GM18907 (cell line): ENCODE measurements at regions not wholly inside any gene's neighbourhood (a gene's known extent, or its start where the extent isn't known, plus 50 kb on each side); places are given as distances from the start of the nearest gene placed in this dataset.
"Not testable (repeated sequence)": the region's sequence is repeated elsewhere in the genome, so short reads cannot be mapped to it uniquely, and the experiment has no call there.

Experiments
- ATAC-seq: cut with Tn5 transposase; IDR thresholded peaks from one replicate; pipeline ENCODE4 v1.9.1; 2021; ENCODE audit warnings: mild to moderate bottlenecking, moderate library complexity; ENCODE audit not compliant: unreplicated experiment

- no peak for ATAC-seq
Measured at GRCh38 chr3:27661797-27662196, 60.3 kb downstream of the EOMES start.

- ATAC-seq: peak; percentile 88
Measured at GRCh38 chr3:27659279-27660021, 62.7 kb downstream of the EOMES start.

GRCh38 chr3:27658741-27659140 is 63.4 kb downstream of the EOMES start:
- ATAC-seq: no peak

DNA sequence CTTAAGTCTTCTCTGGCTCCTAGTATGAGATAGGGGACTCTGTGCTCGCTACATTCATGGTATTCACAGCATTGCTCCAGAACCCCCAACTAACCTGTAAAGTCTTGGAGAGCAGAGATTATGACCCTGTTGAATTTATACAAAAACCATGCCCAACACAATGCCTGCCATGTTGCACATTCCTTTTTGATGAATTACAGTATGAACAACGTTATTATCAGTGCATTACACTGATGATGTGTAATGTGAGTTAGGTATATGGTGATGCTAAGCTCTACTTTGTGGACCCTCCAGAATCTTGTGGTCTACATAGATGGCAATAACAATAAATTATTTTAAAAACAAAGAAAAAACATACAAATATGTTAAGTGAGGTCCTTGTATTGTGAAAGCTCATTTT is 64.3 kb downstream of the EOMES start:
- no peak for ATAC-seq

- ATAC-seq: no peak
Measured at GRCh38 chr3:27657404-27657803, 64.7 kb downstream of the EOMES start.

- ATAC-seq: no peak
Measured at GRCh38 chr3:27656790-27657189, 65.3 kb downstream of the EOMES start.

GRCh38 chr3:27655547-27655946 is 66.6 kb downstream of the EOMES start:
- no peak for ATAC-seq

GRCh38 chr3:27653803-27654558 is 68.1 kb downstream of the EOMES start:
- no peak for ATAC-seq

- ATAC-seq: no peak
Measured at GRCh38 chr3:27649277-27649676, 72.8 kb downstream of the EOMES start.

GRCh38 chr3:27646896-27647295 is 75.2 kb downstream of the EOMES start:
- no peak for ATAC-seq

- ATAC-seq: no peak
Measured at GRCh38 chr3:27644941-27645340, 77.2 kb downstream of the EOMES start.

DNA sequence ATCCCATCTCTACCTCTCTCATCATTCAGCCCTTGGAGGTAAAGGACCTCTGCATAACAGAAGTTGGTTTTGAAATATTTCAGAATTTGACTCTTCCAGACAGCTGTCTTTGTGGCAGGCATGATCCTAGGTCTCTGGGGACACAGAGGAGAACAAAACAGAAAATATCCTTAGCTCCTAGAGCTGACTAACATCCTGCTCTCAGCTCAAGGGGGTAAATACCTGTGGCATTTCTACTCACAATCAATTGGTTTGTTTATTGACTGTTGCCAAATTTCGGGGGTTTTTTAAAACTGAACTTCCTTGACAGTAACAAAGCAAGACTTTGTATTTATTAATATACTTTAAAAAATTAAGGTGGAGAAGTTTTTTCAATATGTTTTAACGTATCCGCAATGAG is 78.8 kb downstream of the EOMES start:
- ATAC-seq: no peak

DNA sequence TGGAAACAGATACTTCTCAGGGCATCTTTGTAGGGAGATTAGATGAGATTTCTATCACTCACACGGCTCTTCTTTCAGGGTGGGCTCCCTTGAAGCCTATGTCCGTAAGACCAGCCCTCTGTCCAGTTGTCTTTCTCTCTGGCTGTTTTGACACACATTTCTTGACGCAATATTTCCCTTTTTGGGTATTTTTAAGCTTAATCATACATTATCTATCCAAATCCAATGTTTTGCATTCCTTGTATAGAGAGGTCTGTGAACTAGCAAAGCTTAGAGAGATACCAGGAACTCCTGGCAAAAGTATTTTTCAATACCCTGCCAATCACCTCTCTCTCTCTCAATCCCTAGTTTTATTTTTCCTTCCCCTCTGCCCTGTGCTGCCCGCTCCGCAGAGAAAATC is 79.3 kb downstream of the EOMES start:
- ATAC-seq: no peak

DNA sequence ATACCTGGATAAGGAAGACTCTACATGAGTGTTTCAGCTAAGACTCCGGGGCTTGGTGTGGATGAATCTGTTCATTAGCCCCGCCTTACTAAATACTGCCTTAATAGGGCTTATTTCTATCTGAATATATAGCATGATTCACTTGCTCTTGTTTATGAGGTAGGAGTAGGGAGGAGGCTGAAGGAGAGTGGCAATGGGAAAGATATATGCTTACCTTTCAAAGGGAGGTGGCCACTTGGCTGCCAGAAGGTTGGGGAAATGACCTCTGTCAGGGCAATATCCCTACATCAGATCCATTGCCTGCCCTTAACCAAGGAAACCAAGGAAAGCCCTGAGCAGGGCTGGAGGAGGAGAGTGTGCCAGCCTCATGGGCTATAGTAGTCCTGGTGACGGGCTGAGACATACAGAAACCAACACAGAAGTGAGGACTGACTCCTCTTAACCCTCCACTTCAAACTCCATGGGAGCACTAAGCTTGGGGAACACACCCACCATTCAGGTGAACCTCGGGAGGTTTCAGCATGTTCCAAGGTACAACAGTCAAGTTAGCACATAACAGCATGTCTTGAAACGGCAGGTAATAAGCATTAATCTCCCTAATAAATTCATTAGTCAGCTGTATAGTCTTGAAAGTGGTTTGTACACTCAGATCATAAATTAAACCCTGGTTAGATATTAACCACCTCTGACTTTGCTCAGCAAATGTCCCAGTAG is 80.1 kb downstream of the EOMES start:
- no peak for ATAC-seq

- ATAC-seq: no peak
Measured at GRCh38 chr3:27641271-27641800, 80.8 kb downstream of the EOMES start.

DNA sequence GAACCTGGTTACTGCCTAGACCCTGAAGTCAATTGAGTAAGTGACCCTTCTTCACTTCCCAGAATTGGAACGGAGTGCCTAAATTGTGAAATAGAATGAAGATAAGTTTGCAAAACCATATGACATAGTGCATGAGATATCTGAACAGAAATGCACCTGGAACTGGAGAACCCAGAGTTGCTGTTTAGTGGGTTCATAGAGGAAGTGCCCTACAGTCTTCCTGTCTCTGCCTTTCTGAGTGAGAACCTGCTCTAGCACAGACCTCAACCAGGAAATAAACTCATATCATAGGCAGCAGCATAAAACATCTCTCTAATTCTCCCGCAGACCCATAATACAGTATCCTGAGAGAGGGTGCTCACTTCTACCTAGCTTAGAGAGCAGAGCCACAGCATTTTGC is 82.9 kb downstream of the EOMES start:
- peak; percentile 52 for ATAC-seq

- ATAC-seq: no peak
Measured at GRCh38 chr3:27638594-27638993, 83.5 kb downstream of the EOMES start.

- ATAC-seq: no peak
Measured at GRCh38 chr3:27637346-27637995, 84.7 kb downstream of the EOMES start.

DNA sequence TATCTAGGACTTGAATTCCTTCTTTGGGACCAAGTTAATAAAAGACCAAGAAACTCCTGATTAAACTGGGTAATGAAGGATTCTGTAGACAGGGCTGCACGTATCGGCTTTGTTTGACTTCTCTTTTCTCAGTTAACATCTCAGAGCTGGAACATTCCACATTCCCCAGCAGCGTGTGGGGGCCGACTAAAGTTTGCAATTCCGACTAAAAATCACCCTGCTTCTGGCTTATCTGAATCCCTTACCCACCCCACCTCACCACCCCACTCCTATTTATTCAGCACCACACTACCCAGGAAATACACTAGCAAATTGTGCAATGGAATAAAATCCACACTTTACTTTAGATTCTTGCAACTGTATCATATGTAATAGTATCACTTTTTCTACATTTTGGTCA is 87.1 kb downstream of the EOMES start:
- not testable (repeated sequence) for ATAC-seq

- peak; percentile 37 for ATAC-seq
Measured at GRCh38 chr3:27633224-27633545, 88.9 kb downstream of the EOMES start.
